ENCODE measurements at regions not wholly inside any gene's neighbourhood (a gene's known extent, or its start where the extent isn't known, plus 50 kb on each side); places are given as distances from the start of the nearest gene placed in this dataset.

DNA sequence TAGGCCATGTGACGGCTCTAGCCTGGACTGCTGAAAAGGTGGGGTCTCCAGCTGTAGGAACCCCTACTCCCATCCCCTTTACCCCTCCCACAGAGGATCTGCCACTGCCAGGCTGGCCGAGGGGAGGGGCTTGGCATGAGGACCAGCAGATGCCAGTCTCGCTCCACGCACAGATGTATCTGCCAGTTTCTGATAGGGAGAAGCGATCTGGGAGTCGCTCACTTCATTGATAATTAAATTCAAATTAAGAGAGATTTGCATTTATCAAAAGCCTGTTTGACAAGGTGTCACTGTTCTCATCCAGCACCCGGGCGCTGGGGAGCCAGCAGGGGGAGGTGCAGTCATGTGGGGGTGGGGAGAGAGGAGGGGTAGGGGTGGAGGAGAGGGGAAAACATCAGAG lies 217.6 kb upstream of the MYL2 start (continued):
- no peak for TF ChIP-seq LARP7 (IDR thresholded peaks at IDR 0.05)
- TF ChIP-seq IRF4 (IDR thresholded peaks at IDR 0.05; ENCODE audit: low read depth, low read length), result no peak
- no peak for TF ChIP-seq HDGF (IDR thresholded peaks at IDR 0.05)
- TF ChIP-seq, protein P1, sequence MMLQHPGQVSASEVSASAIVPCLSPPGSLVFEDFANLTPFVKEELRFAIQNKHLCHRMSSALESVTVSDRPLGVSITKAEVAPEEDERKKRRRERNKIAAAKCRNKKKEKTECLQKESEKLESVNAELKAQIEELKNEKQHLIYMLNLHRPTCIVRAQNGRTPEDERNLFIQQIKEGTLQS (IDR thresholded peaks at IDR 0.05; ENCODE audit: borderline replicate concordance, extremely low read depth, low read depth, low read length), result no peak
- TF ChIP-seq, protein P2, sequence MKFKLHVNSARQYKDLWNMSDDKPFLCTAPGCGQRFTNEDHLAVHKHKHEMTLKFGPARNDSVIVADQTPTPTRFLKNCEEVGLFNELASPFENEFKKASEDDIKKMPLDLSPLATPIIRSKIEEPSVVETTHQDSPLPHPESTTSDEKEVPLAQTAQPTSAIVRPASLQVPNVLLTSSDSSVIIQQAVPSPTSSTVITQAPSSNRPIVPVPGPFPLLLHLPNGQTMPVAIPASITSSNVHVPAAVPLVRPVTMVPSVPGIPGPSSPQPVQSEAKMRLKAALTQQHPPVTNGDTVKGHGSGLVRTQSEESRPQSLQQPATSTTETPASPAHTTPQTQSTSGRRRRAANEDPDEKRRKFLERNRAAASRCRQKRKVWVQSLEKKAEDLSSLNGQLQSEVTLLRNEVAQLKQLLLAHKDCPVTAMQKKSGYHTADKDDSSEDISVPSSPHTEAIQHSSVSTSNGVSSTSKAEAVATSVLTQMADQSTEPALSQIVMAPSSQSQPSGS (IDR thresholded peaks at IDR 0.05; ENCODE audit: low read length), result no peak

DNA sequence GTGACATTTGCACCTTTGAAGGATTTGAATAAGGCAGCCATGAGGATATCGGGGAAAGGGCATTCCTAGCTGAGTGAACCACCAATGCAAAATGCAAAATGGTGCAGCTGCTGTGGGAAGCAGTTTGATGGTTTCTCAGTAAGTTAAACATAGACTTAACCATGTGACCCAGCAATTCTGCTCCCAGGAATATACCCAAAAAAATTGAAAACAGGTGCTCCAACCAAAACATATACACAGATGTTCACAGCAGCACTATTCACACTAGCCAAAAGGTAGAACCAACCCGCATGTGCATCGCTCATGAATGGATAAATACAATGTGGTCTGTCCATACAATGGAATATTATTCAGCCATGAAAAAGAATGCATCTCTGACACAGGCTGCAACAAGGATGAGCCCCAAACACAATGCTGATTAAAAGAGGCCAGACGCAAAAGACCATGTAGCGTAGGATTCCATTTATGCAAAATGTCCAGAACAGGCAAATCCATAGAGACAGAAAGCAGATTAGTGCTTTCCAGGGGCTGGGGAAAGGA lies 215.0 kb upstream of the MYL2 start:
- Histone ChIP-seq H3K79me2 (ENCODE audit: control insufficient read depth, insufficient read depth, low read length) (no peaks in the 10 kb centered on the region), H4K20me1 (ENCODE audit: control insufficient read depth, insufficient read depth) (no peaks in the 10 kb centered on the region), H2AFZ (ENCODE audit: control insufficient read depth, low read depth, low read length) (no peak overlapping the region), H3K27ac (ENCODE audit: control insufficient read depth, insufficient read depth) (no peak overlapping the region), H3K36me3 (ENCODE audit: control insufficient read depth in 2 of 2, insufficient read depth in 2 of 2, low read length in 1 of 2) (no peaks in the 10 kb centered on the region), H3K4me2 (ENCODE audit: control insufficient read depth, insufficient read depth) (no peak overlapping the region), H3K4me3 (no peak overlapping the region), H3K9me3 (replicated peaks; ENCODE audit: control insufficient read depth, insufficient read depth, low read length) (no peaks in the 10 kb centered on the region; the same call in 1 of the 3 replicates), H3K4me1 (ENCODE audit: control insufficient read depth, insufficient read depth, low read length) (no peaks in the 10 kb centered on the region), H3K27me3 (replicated peaks in 1 of 2; ENCODE audit: control insufficient read depth in 2 of 2, insufficient read depth in 2 of 2, low read length in 1 of 2) (no peaks in the 10 kb centered on the region; a peak in 1 of 4 replicates), H3K9ac (ENCODE audit: control insufficient read depth, insufficient read depth, low read length) (no peak overlapping the region)
- FAIRE-seq, result no peak
- intact Hi-C loops (cut with micrococcal nuclease; ENCODE audit: unreplicated experiment), result no loop called here
- 68% methylated on average over 5 of the region's 5 CpGs for WGBS (ENCODE audit: insufficient coverage, insufficient replicate concordance, low lambda C conversion rate, missing lambda C conversion rate)
- TF ChIP-seq, protein P3, sequence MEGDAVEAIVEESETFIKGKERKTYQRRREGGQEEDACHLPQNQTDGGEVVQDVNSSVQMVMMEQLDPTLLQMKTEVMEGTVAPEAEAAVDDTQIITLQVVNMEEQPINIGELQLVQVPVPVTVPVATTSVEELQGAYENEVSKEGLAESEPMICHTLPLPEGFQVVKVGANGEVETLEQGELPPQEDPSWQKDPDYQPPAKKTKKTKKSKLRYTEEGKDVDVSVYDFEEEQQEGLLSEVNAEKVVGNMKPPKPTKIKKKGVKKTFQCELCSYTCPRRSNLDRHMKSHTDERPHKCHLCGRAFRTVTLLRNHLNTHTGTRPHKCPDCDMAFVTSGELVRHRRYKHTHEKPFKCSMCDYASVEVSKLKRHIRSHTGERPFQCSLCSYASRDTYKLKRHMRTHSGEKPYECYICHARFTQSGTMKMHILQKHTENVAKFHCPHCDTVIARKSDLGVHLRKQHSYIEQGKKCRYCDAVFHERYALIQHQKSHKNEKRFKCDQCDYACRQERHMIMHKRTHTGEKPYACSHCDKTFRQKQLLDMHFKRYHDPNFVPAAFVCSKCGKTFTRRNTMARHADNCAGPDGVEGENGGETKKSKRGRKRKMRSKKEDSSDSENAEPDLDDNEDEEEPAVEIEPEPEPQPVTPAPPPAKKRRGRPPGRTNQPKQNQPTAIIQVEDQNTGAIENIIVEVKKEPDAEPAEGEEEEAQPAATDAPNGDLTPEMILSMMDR (IDR thresholded peaks at IDR 0.05 in 2 of 3, conservative IDR thresholded peaks at IDR 0.05 in 1 of 3; ENCODE audit: control insufficient read depth in 2 of 3, extremely low read depth in 1 of 3, insufficient read depth in 1 of 3, low read depth in 3 of 3, low read length in 3 of 3), result no peak
- TF ChIP-seq ZNF217 (IDR thresholded peaks at IDR 0.05) (no peak), RAD21 (IDR thresholded peaks at IDR 0.05; ENCODE audit: insufficient read depth, low read depth, low read length) (no peak), ZNF274 (IDR thresholded peaks at IDR 0.05; ENCODE audit: insufficient read depth, insufficient read length) (no peak), RELA (IDR thresholded peaks at IDR 0.05; ENCODE audit: borderline replicate concordance, partially characterized antibody) (no peak), KAT2A (conservative IDR thresholded peaks at IDR 0.05; ENCODE audit: control insufficient read depth, low read depth, low read length) (no peak), ZNF384 (IDR thresholded peaks at IDR 0.05; ENCODE audit: borderline replicate concordance, low read depth, low read length) (no peak), SREBF2 (IDR thresholded peaks at IDR 0.05; ENCODE audit: low read length) (no peak)
- TF ChIP-seq, protein P4, sequence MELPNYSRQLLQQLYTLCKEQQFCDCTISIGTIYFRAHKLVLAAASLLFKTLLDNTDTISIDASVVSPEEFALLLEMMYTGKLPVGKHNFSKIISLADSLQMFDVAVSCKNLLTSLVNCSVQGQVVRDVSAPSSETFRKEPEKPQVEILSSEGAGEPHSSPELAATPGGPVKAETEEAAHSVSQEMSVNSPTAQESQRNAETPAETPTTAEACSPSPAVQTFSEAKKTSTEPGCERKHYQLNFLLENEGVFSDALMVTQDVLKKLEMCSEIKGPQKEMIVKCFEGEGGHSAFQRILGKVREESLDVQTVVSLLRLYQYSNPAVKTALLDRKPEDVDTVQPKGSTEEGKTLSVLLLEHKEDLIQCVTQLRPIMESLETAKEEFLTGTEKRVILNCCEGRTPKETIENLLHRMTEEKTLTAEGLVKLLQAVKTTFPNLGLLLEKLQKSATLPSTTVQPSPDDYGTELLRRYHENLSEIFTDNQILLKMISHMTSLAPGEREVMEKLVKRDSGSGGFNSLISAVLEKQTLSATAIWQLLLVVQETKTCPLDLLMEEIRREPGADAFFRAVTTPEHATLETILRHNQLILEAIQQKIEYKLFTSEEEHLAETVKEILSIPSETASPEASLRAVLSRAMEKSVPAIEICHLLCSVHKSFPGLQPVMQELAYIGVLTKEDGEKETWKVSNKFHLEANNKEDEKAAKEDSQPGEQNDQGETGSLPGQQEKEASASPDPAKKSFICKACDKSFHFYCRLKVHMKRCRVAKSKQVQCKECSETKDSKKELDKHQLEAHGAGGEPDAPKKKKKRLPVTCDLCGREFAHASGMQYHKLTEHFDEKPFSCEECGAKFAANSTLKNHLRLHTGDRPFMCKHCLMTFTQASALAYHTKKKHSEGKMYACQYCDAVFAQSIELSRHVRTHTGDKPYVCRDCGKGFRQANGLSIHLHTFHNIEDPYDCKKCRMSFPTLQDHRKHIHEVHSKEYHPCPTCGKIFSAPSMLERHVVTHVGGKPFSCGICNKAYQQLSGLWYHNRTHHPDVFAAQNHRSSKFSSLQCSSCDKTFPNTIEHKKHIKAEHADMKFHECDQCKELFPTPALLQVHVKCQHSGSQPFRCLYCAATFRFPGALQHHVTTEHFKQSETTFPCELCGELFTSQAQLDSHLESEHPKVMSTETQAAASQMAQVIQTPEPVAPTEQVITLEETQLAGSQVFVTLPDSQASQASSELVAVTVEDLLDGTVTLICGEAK (IDR thresholded peaks at IDR 0.05; ENCODE audit: borderline replicate concordance), result no peak
- TF ChIP-seq, protein P2 (IDR thresholded peaks at IDR 0.05; ENCODE audit: low read length), result no peak
- CTCF ChIA-PET, result no interaction called here
- RAD21 ChIA-PET (ENCODE audit: unreplicated experiment), result interaction anchor here (0.9 kb wide), 1 partner anchor 42 kb away, joined by 3 read pairs; no protein-coding TSS in a partner anchor
- SMC1A ChIA-PET (ENCODE audit: uncharacterized antibody, unreplicated experiment), result no interaction called here
- DNase-seq (ENCODE audit: low read depth, low spot score), result no peak
- BruUV-seq (replicated peaks), result no TSS peak
- POLR2A ChIA-PET, result no interaction called here
- in situ Hi-C loops (cut with MboI), result no loop called here
- no peak for ATAC-seq
